SH-SY5Y (cell line): ENCODE measurements at regions not wholly inside any gene's neighbourhood (a gene's known extent, or its start where the extent isn't known, plus 50 kb on each side); places are given as distances from the start of the nearest gene placed in this dataset.

Experiments
- GATA2 ChIP-seq: IDR thresholded peaks from 2 replicates; pipeline ENCODE4 v1.6.1; 2011; ENCODE audit warnings: mild to moderate bottlenecking, low read depth, low read length
- GATA3 ChIP-seq: IDR thresholded peaks from 2 replicates; pipeline ENCODE4 v1.6.1; 2011; ENCODE audit warnings: low read depth, mild to moderate bottlenecking, low read length, moderate library complexity

- TF ChIP-seq GATA2 (no peak), GATA3 (no peak)
These were observed 52.6 kb upstream of the SALL4 start for GRCh38 chr20:51854921-51855320.
